Stimulated activated CD8-positive, alpha-beta memory T cell treated with anti-CD3 and anti-CD28 coated beads, Interleukin-7, amount 100 ng/mL, for 1 hour (primary cell): ENCODE measurements at regions not wholly inside any gene's neighbourhood (a gene's known extent, or its start where the extent isn't known, plus 50 kb on each side); places are given as distances from the start of the nearest gene placed in this dataset.
"Not testable (repeated sequence)": the region's sequence is repeated elsewhere in the genome, so short reads cannot be mapped to it uniquely, and the experiment has no call there.

Experiments used
- DNase-seq, 2 donors: peaks; one replicate each; pipeline ENCODE4 v3.0.0-alpha.2; 2020; ENCODE audit warnings: low read depth in 2 of 2

GRCh38 chr15:70602834-70603560, 160.4 kb downstream of the UACA start:
- no peak for DNase-seq

GRCh38 chr15:70602281-70602680, 161.1 kb downstream of the UACA start:
- DNase-seq: no peak

GRCh38 chr15:70597945-70598344, 165.4 kb downstream of the UACA start:
- no peak for DNase-seq

- DNase-seq: no peak
Observed at GRCh38 chr15:70597056-70597603, 166.2 kb downstream of the UACA start.

GRCh38 chr15:70596354-70597055, 166.9 kb downstream of the UACA start:
- DNase-seq: no peak

GRCh38 chr15:70593795-70594194, 169.6 kb downstream of the UACA start:
- DNase-seq: no peak

- DNase-seq: no peak
Observed at GRCh38 chr15:70589728-70590127, 173.6 kb downstream of the UACA start.

- DNase-seq: no peak
Observed at GRCh38 chr15:70589221-70589620, 174.1 kb downstream of the UACA start.

GRCh38 chr15:70588613-70589012, 174.7 kb downstream of the UACA start:
- no peak for DNase-seq

GRCh38 chr15:70587896-70588567, 175.3 kb downstream of the UACA start:
- DNase-seq: no peak

- DNase-seq: not testable (repeated sequence)
Observed at GRCh38 chr15:70587012-70587634, 176.2 kb downstream of the UACA start.

GRCh38 chr15:70586241-70586640, 177.1 kb downstream of the UACA start:
- DNase-seq: no peak

- no peak for DNase-seq
Observed at GRCh38 chr15:70585707-70586034, 177.7 kb downstream of the UACA start.

- DNase-seq: peak in 1 of 2 donors; percentile 13
Observed at GRCh38 chr15:70584838-70585706, 178.3 kb downstream of the UACA start.

- DNase-seq: no peak
Observed at GRCh38 chr15:70584441-70584837, 178.9 kb downstream of the UACA start.

GRCh38 chr15:70583006-70583405, 180.4 kb downstream of the UACA start:
- DNase-seq: no peak

- DNase-seq: no peak
Observed at GRCh38 chr15:70582143-70582945, 181.0 kb downstream of the UACA start.

- DNase-seq: no peak
Observed at GRCh38 chr15:70580958-70581357, 182.4 kb downstream of the UACA start.

- DNase-seq: no peak
Observed at GRCh38 chr15:70580286-70580685, 183.1 kb downstream of the UACA start.

- no peak for DNase-seq
Observed at GRCh38 chr15:70579766-70580165, 183.6 kb downstream of the UACA start.
